Mononuclear cell (primary cell): ENCODE measurements at regions not wholly inside any gene's neighbourhood (a gene's known extent, or its start where the extent isn't known, plus 50 kb on each side); places are given as distances from the start of the nearest gene placed in this dataset.
"Not testable (repeated sequence)": the region's sequence is repeated elsewhere in the genome, so short reads cannot be mapped to it uniquely, and the experiment has no call there.

Experiments used
- H3K27me3 ChIP-seq: 2 replicates; pipeline ENCODE4 v1.6.0; 2011; ENCODE audit warnings: low read length, control low read depth; ENCODE audit not compliant: insufficient read depth
- H3K4me1 ChIP-seq: 2 replicates; pipeline ENCODE4 v1.5.1; 2011; ENCODE audit warnings: mild to moderate bottlenecking, low read length, control low read depth; ENCODE audit not compliant: insufficient read depth
- H3K4me3 ChIP-seq: 2 replicates; pipeline ENCODE4 v1.5.1; 2011; ENCODE audit warnings: mild to moderate bottlenecking, low read length, moderate library complexity
- H3K9me3 ChIP-seq: 2 replicates; pipeline ENCODE4 v1.5.1; 2011; ENCODE audit warnings: low read depth, mild to moderate bottlenecking, control low read depth, low read length

- H3K27me3 ChIP-seq, H3K9me3 ChIP-seq, H3K4me3 ChIP-seq, H3K4me1 ChIP-seq: not testable (repeated sequence)
These were observed 923.9 kb downstream of the SOCS6 start for GRCh38 chr18:71212739-71213138.

DNA sequence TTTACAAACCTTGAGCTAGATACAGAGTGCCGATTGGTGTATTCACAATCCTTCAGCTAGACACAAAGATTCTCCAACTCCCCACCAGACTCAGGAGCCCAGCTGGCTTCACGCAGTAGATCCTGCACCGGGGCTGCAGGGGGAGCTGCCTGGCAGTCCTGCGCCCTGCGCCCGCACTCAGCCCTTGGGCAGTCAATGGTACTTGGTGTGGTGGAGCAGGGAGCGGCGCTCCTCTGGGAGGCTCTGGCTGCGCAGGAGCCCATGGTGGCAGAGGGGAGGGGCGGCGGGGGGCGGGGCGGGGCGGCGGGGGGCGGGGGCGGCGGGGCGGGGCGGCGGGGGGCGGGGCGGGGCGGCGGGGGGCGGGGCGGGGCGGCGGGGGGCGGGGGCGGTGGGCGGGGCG lies 923.4 kb downstream of the SOCS6 start:
- Histone ChIP-seq H3K27me3 (no peaks in the 10 kb centered on the region), H3K4me3 (no peak overlapping the region), H3K4me1 (no peaks in the 10 kb centered on the region), H3K9me3 (no peaks in the 10 kb centered on the region)

DNA sequence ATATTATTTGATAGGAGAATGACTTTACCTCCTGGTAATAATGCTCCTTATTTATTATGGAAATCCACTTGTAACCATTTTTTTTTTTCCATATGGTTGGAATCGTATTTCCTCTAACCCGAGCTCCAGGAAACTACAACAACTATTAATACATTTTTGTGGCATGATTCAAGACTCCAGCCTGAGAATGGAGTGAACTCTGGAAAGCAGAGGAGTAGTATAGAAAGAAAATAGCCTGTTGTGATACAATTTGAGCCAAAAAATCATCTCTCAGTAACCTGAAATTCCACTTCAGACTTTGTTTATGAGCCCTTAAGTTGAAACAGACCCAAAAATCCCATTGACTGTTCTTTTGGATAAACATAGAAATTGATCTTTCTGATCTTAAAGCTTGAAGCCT lies 921.1 kb downstream of the SOCS6 start:
- Histone ChIP-seq H3K27me3 (no peaks in the 10 kb centered on the region), H3K9me3 (no peaks in the 10 kb centered on the region), H3K4me3 (no peak overlapping the region), H3K4me1 (no peaks in the 10 kb centered on the region)

DNA sequence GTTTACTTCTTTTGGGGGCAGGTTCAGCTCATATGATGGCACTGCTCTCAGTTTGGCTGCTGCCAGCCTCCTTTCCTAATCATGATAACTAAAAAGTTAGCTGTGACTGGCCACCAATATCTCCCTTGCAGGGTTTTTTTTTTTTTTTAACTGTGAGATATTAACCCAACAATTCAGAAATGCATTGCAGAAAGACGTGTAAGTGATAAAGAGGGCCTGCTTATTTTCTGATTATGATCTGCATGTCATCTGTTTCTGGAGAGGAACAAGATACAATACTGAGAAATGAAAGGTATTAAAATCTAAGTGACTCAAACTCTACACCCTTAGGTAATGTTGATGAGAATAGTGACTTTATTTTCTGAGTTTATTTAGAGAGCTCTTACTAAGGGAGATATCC lies 905.6 kb downstream of the SOCS6 start:
- Histone ChIP-seq H3K4me3 (no peak overlapping the region), H3K27me3 (no peaks in the 10 kb centered on the region), H3K4me1 (no peaks in the 10 kb centered on the region), H3K9me3 (no peaks in the 10 kb centered on the region)

DNA sequence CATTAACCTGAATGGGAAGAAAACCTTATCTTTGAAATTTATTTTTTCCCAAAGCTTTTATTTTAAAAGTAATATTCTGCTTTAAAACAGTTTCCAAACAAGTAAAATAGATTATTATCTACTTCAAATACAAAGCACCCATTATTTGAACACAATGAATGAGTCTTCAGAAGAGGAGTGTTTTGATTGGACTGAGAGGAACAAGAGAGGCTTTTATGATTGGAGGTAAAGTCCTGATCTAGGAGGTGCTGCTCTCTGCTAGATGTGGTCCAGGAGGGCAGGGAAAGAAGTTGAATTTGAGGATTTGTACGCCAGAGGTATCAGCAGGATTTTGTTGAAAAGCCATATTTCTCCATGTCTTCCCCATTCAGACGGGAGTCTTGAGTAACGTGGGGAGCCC lies 900.7 kb downstream of the SOCS6 start:
- Histone ChIP-seq H3K4me1 (no peaks in the 10 kb centered on the region), H3K9me3 (no peaks in the 10 kb centered on the region), H3K4me3 (no peak overlapping the region), H3K27me3 (no peaks in the 10 kb centered on the region)

DNA sequence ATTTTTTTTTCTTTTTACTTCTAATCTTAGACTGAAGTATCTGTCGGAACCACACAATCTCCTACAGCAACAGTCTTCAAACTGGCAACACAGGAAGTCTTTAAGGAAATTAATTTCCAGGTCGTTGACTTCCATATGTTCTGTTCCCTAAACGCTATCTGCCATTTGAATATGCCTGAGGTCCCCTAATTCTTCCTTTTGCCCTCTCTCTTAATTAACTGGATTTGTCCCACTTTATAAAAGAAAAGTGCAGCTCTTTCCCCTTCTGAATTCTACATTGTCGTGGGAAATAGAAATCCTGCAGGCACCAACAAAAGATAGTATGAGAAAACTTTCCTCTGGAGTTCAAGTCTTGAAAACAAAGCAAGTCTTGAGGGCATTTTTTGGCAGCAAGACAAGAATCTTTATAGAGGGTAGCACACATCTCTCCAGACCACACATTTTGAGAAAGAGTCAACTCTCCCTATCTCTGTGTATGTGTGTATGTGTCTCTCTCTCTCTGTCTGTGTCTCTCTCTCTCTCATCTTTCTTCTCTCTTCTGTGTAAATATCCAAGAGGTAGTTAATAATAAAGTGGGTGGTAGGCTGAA lies 879.8 kb downstream of the SOCS6 start:
- no peaks in the 10 kb centered on the region for H3K27me3 ChIP-seq
- no peaks in the 10 kb centered on the region for H3K4me1 ChIP-seq
- H3K9me3 ChIP-seq = no peaks in the 10 kb centered on the region
- no peak overlapping the region for H3K4me3 ChIP-seq

- no peaks in the 10 kb centered on the region for H3K4me1 ChIP-seq
- no peaks in the 10 kb centered on the region for H3K9me3 ChIP-seq
- no peak overlapping the region for H3K4me3 ChIP-seq
- no peaks in the 10 kb centered on the region for H3K27me3 ChIP-seq
These were observed 847.6 kb downstream of the SOCS6 start for GRCh38 chr18:71136487-71136886.

GRCh38 chr18:71134122-71134521 lies 845.3 kb downstream of the SOCS6 start:
- Histone ChIP-seq H3K4me1 (no peaks in the 10 kb centered on the region), H3K9me3 (no peaks in the 10 kb centered on the region), H3K4me3 (no peak overlapping the region), H3K27me3 (no peaks in the 10 kb centered on the region)

GRCh38 chr18:71131918-71132317 lies 843.1 kb downstream of the SOCS6 start:
- no peaks in the 10 kb centered on the region for H3K27me3 ChIP-seq
- H3K9me3 ChIP-seq = no peaks in the 10 kb centered on the region
- H3K4me1 ChIP-seq = no peaks in the 10 kb centered on the region
- H3K4me3 ChIP-seq = no peak overlapping the region

DNA sequence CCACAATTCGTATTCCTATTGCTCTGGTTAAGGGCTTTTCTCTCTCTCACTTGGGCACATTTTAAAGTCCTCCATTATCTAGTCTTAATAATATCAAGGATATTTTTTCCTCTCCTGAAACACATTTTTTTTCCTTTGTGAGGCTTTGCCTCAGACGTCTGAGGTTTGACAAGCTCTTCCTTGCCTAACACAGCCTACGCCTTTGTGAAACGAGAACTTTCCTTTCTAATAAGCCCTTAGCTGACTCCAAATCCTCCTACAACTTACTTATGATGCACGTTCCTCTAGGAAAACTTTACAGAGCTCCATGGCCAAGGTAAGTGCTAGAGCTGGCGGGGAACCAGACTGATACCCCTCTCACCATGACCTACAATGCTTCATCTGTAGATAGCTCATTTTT lies 841.5 kb downstream of the SOCS6 start:
- Histone ChIP-seq H3K9me3 (no peaks in the 10 kb centered on the region), H3K27me3 (no peaks in the 10 kb centered on the region), H3K4me3 (no peak overlapping the region), H3K4me1 (no peaks in the 10 kb centered on the region)

GRCh38 chr18:71125581-71125980 lies 836.7 kb downstream of the SOCS6 start:
- Histone ChIP-seq H3K27me3 (no peaks in the 10 kb centered on the region), H3K4me3 (no peak overlapping the region), H3K4me1 (no peaks in the 10 kb centered on the region), H3K9me3 (peaks cover 14% of the 10 kb centered on the region)

DNA sequence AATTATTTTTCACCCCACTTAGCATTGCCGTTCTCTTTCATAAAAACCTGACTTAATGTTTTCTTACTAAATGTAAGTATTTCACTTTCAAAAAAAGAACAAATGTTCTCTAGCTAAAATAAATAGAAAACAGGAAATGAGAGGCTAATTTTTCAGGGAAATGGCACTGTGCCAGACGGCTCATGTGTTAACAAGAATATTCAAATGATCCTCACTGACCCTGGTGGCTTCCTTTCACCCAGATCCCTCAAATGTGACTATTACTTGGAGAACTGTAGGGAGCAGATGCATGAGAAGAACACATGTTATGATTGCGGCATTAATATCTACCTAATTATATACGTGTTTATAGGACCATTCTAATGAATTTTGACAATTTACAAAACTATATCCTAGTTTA lies 827.7 kb downstream of the SOCS6 start:
- Histone ChIP-seq H3K4me1 (no peaks in the 10 kb centered on the region), H3K9me3 (peaks cover 20% of the 10 kb centered on the region), H3K4me3 (no peak overlapping the region), H3K27me3 (no peaks in the 10 kb centered on the region)

DNA sequence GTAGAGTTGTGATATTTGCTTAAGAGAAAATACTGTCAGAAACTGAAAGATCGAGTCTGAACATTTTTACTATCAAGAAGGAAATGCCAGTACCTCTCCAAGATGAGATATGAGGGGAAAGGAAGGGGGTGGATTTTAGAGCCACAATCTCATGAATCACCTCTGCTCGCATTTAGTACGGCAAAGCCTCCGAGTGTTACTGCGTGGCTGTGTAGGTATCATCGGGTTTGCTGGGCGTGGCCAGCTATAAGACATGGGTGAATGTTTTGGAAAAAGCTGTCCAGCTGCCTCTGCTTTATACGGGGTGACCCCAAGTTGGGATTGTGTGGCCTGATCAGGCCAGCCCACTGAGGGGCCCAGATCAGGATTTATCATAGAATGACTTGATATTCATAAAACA lies 826.4 kb downstream of the SOCS6 start:
- Histone ChIP-seq H3K9me3 (peaks cover 12% of the 10 kb centered on the region), H3K27me3 (no peaks in the 10 kb centered on the region), H3K4me3 (no peak overlapping the region), H3K4me1 (no peaks in the 10 kb centered on the region)

DNA sequence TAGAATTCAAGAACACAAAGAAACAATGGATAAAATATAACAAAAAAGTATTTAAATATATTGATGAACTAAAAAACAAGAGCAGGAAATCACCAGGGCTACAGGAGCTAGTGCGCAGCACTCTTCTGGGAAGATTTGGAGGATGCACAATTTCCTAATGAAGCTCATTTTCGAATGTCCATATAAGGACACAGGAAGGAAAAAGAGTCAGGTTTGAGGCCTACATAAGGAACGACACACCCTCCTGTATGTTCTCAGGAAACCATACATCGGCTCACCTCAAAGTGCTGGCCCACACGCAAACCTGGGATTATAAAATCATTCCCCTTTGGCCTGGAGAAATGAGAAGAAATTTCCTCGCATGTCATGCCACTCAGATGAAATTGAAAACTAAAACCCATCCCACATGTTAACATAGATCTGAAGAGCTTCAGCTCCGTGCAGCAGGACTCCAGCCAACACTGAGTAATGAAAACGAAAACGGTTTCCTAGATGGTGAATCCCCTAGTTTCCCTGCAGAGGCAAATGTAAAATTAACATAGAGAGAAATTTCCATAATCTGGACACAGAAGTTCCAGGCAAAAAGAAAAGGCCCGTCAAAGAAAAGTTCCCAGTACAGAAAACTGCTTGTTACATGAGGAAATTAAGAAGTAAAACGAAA lies 825.8 kb downstream of the SOCS6 start:
- Histone ChIP-seq H3K27me3 (no peaks in the 10 kb centered on the region), H3K4me3 (no peak overlapping the region), H3K4me1 (no peaks in the 10 kb centered on the region), H3K9me3 (peaks cover 12% of the 10 kb centered on the region)

GRCh38 chr18:71107244-71107643 lies 818.4 kb downstream of the SOCS6 start:
- Histone ChIP-seq H3K4me3 (no peak overlapping the region), H3K27me3 (no peaks in the 10 kb centered on the region), H3K4me1 (no peaks in the 10 kb centered on the region), H3K9me3 (no peaks in the 10 kb centered on the region)

DNA sequence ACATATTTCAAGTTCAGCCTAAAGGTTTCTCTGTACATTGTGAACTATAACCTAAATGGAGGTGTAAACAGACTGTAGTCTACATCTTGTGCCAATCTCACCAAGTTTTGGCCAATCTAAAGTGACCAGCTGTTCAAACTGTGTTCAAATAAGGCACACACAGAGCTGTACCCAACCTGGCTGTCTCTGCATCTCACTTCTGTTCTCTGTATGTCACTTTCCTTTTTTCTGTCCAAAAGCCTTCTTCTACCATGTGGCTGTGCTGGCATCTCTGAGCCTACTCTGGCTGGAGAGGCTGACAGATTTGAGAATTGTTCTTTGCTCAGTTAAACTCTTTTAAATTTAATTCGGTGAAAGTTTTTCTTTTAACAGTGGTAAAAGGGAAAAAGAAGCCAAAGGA lies 817.9 kb downstream of the SOCS6 start:
- H3K9me3 ChIP-seq = no peaks in the 10 kb centered on the region
- no peaks in the 10 kb centered on the region for H3K27me3 ChIP-seq
- H3K4me3 ChIP-seq = no peak overlapping the region
- no peaks in the 10 kb centered on the region for H3K4me1 ChIP-seq
